ENCODE measurements at regions not wholly inside any gene's neighbourhood (a gene's known extent, or its start where the extent isn't known, plus 50 kb on each side); places are given as distances from the start of the nearest gene placed in this dataset.
A peak's percentile ranks its signal among the peaks of the same experiment; 100 is the strongest.
"Not testable (repeated sequence)": the region's sequence is repeated elsewhere in the genome, so short reads cannot be mapped to it uniquely, and the experiment has no call there.

DNA sequence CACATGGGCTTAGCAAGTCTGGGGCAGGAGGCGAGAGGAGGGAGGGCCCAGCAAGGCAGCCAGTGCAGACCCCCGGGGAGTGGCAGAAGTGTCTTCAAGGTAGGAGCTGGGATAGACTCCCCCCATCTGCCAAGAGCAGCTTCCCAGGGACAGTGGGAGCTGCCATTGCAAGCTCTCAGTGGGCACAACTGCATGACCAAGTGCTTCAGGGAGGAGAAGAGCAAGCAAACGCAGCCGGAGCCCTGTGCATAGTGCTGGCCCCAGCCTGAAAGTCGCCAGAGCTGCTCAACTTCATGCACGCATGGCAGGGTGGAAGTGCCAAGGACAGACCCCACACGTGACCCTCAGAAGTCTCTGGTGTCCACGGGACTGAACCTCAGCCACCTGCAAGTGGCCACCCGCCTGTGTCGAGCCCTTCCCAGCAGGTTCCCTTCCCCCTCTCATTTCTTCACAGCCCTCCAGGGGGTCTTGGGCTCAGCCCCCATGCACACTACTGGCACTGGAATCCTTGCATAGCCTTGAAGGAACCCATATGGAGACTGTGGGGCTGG, 89.4 kb downstream of the PLXNA1 start:
- DNase-seq: no peak

DNA sequence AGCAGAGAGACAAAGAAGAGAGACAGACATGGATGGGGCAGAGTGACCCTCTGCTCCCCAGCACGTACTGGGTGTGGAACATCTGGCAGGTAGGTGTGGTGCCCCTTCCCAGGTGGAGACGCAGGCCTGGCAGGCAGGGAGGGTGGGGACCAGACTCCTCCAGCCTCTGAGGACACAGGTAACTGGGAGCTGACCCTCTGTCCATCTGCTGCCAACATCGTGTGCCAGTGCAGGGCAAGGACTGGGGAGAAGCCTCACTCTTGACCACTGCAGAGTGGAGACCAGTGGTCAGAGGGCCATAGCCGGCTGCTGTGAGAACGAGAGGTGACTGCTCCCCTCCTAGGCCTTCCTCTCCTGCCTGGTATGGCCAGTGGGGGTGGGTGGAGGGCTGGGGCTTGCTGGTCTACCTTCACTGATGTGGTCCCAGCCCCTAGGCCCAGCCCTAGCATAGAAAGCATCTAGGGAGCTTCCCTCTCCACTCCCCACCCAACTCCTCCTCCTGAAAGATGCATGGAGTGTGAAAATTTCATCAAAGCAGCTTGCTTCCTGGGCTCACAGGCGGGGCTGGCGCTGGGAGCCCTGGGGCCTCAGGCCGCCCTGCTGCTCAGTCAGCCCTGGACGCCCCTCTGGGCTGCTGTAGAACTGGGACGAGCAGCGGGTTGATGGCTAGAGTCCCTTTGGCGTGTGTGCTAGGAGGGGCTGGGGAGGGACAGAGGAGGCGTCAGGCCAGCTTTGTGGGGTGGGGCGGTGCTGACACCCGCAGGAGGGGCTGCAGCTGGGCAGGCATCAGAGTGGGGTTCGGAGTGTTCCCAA, 90.3 kb downstream of the PLXNA1 start:
- DNase-seq: no peak

DNA sequence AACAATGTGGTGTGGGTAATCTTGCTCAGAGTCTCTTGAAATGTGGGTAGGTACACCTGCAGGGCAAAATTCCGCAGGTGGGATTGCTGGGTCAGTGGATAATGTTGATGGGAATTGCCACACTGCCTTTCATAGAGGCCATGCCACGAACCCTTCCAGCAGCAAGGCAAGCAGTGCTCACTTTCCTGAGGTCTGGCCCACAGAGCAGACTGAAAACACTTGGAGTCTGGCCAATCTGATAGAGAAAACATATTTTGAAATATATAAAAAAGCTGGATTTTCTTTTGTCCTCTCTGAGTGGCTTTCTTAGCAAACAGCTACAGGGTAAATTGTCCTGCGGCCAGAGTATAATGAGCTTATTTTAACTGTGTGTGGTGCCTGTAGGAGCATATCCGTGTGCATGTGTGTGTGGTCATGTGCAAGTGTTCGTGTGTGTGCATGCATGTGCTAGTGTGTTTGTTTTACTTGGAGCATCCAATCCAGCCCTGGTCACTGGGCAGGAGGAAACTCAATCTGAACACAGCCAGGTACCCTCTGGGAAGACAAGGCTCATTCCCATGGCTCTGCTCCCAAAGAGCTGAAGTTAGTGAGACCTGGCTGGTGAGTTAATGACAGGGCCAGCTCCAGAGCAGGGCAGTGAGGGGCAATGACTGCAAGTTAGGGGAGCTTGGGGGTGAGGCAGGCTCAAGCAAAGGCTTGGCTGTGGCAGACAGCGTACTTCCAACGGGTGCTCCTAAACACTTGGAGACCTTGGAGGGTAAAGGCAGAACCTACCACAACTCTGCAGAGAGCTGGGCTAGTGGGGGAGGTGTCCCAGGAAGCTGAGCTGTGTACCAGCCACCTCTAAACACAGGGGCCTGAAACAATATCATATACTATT, 91.3 kb downstream of the PLXNA1 start:
- DNase-seq: no peak

DNA sequence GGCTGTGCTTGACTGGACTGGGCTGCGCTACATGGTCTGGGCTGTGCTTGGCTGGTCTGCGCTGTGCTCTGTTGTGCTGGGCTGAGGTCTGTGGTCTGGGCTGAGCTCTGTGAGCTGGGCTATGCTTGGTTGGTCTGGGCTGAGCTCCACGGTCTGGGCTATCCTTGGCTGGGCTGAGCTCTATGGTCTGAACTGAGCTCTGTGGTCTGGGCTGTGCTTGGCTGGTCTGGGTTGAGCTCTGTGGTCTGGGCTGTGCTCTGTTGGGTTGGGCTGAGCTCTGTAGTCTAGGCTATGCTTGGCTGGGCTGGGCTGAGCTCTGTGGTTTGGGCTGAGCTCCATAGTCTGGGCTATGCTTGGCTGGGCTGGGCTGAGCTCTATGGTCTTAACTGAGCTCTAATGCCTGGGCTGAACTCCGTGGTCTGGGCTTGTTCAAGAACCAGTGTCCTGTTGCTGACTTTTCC, 92.0 kb downstream of the PLXNA1 start:
- peak; percentile 84 for DNase-seq

DNA sequence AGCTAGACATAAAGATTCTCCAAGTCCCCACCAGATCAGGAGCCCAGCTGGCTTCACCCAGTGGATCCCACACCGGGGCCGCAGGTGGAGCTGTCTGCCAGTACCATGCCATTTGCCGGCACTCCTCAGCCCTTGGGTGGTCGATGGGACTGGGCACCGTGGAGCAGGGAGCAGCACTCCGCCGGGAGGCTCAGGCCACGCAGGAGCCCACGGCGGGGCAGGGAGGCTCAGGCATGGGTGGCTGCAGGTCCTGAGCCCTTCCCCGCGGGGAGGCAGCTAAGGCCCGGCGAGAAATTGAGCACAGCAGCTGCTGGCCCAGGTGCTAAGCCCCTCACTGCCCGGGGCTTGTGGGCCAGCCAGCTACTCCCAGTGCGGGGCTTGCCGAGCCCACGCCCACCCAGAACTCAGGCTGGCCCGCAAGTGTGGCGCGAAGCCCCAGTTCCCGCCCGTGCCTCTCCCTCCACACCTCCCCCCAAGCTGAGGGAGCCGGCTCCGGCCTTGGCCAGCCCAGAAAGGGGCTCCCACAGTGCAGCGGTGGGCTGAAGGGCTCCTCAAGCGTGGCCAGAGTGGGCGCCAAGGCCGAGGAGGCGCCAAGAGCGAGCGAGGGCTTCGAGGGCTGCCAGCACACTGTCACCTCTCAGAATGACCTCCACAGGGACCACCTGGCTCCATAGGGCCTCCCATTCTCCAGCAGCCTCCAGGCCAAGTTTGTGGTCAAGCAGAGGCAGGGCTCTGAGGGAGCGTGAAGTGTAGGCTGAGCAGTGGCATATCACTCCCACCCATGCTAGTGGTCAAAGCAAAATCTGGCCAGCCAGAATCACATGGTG, 93.5 kb downstream of the PLXNA1 start:
- DNase-seq: peak; percentile 4

DNA sequence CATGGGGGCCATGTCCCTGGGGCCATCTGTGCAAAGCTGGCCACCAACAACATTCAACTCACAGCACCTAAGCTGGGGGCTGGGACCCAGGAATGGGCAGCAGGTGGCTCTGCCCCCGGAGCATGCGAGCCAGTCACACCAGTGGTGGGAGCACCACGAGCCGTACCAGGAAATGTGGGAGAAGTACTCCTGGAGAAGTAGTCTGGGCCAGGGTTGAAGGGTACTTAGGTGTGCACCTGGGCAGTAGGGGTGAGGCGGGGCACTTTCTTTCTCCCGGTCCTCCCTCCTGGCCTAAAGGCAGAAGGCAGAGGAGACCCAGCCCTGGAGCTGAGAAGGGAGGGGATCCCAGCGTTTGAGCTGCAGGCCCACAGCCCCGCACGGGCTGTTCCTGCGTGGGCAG, 94.2 kb downstream of the PLXNA1 start:
- DNase-seq: no peak

DNA sequence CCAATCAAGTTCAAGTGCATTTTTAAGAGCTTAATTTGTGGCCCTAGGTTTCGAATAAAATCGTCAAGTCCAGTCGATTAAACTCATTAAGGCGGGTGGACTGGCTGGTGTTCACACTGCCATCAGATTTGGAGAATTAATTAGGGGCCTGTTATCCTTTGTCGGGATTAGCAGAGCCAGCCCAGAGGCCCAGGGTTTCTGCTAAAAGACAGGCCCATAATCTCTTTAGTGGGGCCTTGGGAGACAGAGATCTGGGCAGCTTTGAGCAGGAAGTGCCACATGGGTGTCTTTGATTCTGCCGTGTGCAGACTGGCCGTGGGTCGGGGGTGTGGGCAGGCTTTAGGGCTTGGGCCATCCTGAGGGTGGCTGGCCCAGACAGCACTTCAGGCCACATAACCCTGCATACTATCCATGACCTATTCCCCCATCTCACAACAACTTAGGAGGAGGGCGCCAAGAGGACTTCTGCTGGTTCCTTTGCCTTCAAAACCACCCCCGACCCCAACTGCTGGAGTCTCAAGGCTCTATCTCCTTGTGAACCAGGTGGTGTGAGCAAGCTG, 94.7 kb downstream of the PLXNA1 start:
- no peak for DNase-seq

DNA sequence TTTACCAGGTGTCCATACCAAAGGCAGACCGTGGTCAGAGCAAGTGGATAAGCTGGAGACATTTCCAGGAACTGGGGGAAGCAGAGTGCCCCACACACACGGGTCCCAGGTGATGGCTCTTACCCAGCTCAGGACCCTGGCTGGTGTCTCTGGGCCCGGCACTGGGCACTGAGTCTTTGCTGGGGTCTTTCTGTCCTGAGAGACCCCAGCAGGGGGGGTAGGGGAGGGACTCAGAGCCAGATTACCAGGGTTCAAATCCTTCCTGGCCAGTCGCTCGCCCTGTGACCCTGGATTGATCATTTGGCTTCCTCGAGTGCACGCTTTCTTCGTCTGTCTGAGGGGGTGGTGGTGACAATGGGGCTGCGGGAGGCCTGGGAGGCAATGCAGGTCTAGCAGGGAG, 95.7 kb downstream of the PLXNA1 start:
- no peak for DNase-seq

DNA sequence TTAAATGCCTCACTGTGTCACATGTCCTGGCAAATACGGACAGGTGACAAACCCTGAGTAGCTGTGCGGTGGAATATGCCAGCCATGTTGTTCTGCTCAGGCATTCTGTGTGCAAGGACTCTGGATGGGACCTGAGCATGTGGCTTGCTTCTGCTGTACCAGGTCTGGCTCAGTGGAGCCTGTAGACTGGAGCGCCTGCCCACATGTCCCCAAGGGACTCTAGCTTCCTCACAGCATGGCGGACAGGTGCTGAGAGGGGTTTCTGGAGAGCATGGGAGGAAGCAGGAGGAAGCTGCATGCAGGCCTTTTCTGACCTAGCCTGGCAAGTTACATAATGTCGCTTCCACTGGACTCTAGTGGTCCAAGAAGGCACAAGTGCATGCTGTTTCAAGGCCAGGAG, 96.3 kb downstream of the PLXNA1 start:
- no peak for DNase-seq

DNA sequence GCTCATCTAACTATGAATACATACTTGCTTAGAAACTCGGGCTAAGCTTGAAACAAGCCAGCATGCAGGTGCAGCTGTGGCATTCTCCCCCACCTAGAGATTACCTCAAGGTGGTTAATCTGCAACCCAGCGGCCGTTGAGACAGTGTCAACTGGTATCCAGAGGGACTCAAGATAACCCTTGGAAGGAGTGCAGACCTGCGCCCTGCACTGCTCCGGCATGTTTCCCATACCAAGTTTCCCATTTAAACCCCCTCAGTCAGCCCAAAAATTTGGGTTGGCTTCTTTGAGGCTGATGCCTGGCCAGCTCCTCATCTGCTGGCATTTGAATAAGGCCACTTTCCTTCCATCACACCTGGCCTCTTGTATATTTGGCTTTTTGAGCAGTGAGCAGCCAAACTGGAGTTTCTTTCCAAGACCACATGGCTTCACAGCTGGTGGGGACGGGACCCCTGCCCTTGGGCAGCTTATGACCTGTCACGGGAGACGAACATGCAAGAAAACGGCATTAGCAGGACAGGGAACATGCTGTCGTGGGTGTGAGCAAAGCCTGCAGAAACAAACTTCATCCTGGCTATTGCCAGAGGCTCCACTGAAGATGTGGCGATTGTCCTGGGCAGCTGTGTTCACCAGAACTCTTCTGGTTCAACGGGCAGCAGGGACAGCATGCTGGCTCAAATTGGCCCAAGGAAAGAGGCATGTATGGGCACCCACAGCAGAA, 98.2 kb downstream of the PLXNA1 start:
- DNase-seq: no peak

DNA sequence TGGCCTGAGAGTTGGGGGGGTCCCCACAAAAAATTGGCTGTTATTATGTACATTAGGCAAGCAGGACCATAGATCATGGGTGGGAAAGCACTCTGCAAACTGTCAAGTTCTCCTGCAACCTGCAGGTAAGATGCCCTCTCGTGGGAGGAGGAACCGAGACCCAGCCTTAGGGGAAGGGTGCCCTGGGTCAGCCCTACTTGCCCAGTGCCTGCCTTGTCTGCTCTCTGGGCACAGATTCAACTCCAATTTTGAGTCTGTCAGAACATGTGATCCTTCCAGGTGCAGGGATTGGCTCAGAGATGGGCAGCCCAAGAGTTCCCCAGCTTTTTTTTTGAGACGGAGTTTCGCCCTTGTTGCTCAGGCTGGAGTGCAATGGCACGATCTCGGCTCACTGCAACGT, 99.2 kb downstream of the PLXNA1 start:
- no peak for DNase-seq

DNA sequence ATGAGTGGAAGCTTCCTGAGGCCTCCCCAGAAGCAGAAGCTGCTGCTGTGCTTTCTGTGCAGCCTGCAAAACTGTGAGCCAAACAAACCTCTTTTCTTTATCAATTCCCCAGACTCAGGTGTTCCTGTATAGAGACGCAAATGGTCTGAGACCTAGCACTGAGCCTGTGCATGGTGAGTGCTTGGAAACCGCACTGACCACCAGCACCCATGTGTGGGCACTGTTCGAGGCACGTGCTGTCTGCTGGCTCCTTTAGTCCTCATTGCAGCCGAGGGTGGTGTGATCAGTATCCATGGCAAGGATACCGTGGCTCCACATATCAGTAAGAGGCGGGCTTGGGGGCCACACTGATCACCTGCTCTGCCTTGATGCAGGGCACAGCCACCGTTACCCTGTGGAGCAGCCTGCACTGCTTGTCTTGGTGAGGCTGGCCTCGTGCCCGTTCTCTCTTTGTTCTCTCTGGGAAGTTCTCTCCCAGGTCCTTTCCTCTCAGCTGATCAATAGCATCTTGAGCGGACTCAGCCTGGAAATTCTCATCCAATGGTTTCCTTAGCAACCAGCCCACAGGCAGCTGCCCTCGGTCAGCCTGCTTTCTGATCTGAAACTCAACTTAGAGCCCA, 101.0 kb downstream of the PLXNA1 start:
- no peak for DNase-seq

DNA sequence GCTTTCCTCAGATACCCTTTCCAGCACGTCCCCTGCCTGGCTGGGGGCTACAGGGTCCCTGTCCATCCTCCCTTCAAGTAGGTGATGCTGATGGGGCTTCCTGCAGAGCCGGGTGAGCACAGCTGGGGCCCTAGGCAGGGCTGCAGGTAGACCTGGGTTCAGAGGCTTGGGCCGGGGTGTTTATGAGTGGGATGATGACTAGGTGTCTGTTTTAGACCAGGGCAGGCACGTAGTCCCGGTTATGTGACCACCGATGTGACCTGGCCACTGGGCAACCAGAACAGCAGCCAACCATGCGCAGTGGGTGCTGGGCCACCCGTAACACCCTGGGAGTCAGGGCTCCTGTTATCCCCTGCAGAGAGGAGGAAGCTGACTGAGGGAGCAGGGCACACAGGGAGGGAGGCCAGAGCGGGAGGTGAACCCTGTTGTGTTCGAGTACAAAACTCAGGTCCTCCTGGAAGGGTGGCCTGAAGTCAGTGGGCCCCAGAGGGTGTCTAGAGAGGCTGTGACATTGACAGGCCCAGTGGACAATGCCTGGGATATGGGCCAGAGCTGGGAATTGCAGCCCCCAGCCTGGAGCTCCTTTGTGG, 101.6 kb downstream of the PLXNA1 start:
- no peak for DNase-seq

DNA sequence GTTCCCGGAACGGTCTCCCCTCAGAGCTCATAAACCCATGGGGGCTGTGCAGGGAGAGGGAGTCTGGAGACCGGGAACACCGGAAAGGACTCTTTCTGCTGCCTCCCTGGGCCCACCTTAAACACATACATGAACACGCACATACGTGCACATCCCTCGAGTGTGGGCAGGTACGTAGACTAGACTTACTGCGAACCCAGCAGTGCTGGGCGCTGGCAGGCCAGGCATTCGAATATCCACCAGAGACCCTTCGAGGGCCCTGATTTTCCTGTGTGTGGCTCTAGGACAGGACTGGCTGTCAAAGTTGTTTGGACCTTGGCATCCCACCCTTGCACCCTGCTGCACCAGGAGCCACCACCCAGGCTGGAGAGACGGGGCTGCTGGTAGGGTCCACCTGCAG, 102.7 kb downstream of the PLXNA1 start:
- DNase-seq: no peak

DNA sequence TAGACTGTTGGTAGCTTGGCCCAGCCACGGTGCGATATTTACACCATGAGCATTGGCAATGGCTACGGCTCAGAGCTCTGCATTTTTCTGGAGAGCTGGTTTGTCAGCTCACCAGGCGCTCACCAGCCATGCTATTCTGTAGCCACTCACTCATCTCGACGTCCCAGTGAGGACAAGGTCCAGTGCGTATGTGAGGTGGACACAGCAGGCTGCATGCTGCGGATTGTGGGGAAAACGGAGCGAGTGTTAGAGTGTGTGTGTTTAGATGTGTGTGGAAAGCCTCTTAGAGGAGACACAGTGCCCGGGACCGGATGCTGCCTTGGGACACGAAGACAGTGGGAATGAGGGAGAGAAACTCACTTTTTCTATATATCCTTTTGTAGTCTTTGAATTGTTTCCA, 103.7 kb downstream of the PLXNA1 start:
- not testable (repeated sequence) for DNase-seq

DNA sequence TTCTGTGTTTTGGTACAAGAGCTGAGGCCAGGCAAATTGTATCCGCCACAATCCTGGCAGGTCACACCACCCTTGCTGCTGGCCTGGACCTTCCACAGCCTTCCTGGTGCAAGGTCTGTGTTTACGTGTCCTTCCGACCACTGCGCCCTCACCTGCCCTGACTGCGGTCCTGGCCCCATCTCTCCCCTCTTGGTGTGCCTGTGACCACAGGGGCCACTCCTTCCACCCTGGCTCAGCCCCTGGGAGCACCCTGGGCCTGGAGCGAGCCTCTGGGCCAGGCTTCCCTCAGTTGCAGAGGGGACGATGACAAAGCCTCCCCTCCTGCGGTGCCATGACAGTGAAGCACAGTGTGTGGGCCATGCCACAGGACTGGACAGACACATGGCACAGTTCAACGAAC, 104.5 kb downstream of the PLXNA1 start:
- no peak for DNase-seq

DNA sequence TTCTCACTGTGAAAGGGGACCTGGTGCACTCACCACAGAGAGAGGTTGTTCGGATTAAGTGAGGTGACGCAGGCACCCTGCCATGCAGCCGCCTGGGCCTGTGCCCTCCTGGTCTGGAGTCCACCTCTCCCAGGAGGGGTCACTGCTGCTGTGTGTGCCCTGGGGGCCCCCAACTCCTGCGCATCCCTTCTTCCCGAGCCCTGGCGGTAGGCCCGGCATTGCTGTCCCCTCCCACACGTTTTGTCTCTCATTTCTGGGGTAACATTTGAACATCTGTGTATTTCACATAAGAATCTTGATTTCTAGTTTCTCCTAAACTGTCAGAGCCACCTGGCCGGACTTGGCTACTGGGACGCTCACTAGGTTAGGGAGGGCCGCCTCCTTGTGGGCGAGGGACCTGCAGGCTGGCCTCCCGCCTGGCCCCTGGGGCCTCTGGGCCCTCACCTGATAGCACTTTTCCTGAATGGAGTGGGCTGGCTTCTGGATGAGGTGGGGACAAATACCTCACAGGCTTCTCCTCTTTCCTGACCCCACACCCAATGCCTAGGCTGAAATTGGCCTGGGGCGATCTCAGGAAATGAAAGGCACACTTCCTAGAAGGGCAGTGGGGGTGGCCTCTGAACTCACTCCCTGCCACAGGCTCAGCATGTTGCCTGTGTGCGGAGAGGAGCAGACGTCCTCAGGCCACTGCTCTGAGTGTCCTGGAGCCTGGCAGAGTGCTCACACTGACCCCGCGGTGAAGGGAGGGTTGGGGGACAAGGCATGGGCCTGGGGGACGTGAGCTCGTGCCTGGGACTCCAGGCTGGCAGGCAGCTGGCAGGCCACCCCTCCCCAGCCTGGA, 104.2 kb upstream of the PRR23E start:
- DNase-seq: peak; percentile 30

DNA sequence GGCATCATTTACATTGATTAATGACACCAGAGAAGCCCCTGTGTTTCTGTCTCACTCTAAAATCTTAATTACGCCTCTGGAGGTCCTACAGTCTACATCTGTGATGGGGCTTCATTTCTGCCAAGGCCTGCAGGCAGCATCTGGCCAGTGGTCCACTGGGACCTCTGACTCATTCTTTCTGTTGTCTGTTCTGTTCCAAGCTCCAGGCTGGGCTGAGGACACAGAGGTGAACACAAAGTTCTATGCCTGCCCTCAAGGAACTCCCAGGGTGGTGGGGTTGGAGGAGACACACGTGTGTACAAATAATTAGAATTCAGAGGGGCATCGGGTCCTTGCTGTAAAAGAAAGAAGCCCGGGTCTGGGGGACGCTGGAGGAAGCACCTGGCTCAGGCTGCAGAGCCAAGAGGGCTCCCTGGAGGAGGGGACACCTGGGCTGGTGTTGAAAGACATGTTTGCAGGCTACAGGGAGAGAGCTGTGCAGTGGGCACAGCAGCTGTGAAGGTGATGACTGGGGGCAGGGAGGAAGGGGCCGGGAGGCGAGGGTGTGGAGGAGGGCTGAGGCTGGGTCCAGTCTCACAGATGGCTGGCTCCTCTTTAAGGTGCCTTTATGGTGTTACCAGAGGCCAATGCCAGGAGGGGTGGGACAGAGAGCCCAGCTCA, 103.3 kb upstream of the PRR23E start:
- DNase-seq: peak; percentile 77

Data from right hindlimb (tissue), 1 donor.